HEK293 (cell line): ENCODE measurements at regions not wholly inside any gene's neighbourhood (a gene's known extent, or its start where the extent isn't known, plus 50 kb on each side); places are given as distances from the start of the nearest gene placed in this dataset.

Experiments used
- CTCF ChIA-PET: fragments of 350-600 bp; formaldehyde crosslinking; extraction: SDS; loops from one replicate; lab custom pipeline; 2021; ENCODE audit warnings: antibody characterized with exemption; lab: Yijun Ruan, JAX
- POLR2A ChIA-PET: fragments of 300-600 bp; formaldehyde crosslinking; extraction: SDS; loops from one replicate; lab custom pipeline; 2020; ENCODE audit warnings: antibody characterized with exemption, inconsistent platforms; lab: Yijun Ruan, JAX
- H3K27ac ChIP-seq: fragments of 200-500 bp; sonication (Bioruptor generic); 2 replicates; pipeline ENCODE4 v1.5.1; 2014; ENCODE audit warnings: low read depth, low read length, control low read depth, inconsistent platforms; ENCODE audit errors: extremely low read depth
- H3K36me3 ChIP-seq, 2 experiments: fragments of 200-500 bp in 1 of 2; sonication (Bioruptor generic) in 1 of 2; 1 replicate in 1 of 2; 2 replicates in 1 of 2; pipeline ENCODE4 v1.5.1; 2014 to 2017; ENCODE audit warnings: inconsistent platforms in 2 of 2, low read length in 2 of 2; ENCODE audit not compliant: control insufficient read depth in 2 of 2, insufficient read depth in 1 of 2
- H3K4me1 ChIP-seq: fragments of 200-500 bp; sonication (Bioruptor generic); 2 replicates; pipeline ENCODE4 v1.5.1; 2014; ENCODE audit warnings: mild to moderate bottlenecking, low read length, inconsistent platforms; ENCODE audit not compliant: control insufficient read depth, insufficient read depth
- H3K4me3 ChIP-seq: 2 replicates; pipeline ENCODE4 v1.5.1; 2011; ENCODE audit warnings: low read depth, mild to moderate bottlenecking, control low read depth, low read length, moderate library complexity
- H3K9me3 ChIP-seq: fragments of 200-500 bp; sonication (Bioruptor generic); 2 replicates; pipeline ENCODE4 v1.5.1; 2014; ENCODE audit warnings: low read depth, low read length, inconsistent platforms; ENCODE audit not compliant: control insufficient read depth, insufficient read depth
- BCL11B ChIP-seq: fragments of 450-650 bp; formaldehyde crosslinking; IDR thresholded peaks from 2 replicates; pipeline ENCODE4 v1.5.1; 2016; ENCODE audit warnings: low read depth, missing biosample characterization, missing genetic modification characterization
- CTCF ChIP-seq: fragments of 450-650 bp; formaldehyde crosslinking; IDR thresholded peaks from 2 replicates; pipeline ENCODE4 v1.5.1; 2016; ENCODE audit warnings: missing biosample characterization, missing genetic modification characterization
- GLI2 ChIP-seq: fragments of 450-650 bp; formaldehyde crosslinking; IDR thresholded peaks from 2 replicates; pipeline ENCODE4; 2017; ENCODE audit warnings: missing biosample characterization, missing genetic modification characterization, low read depth, borderline replicate concordance
- GLI4 ChIP-seq: fragments of 450-650 bp; formaldehyde crosslinking; IDR thresholded peaks from 2 replicates; pipeline ENCODE4 v1.5.1; 2016; ENCODE audit warnings: missing biosample characterization, missing genetic modification characterization
- HOXD13 ChIP-seq: sonication (generic); formaldehyde crosslinking; IDR thresholded peaks from 2 replicates; pipeline ENCODE4 v1.8.0; 2022; ENCODE audit warnings: missing genetic modification reagents, borderline replicate concordance
- OVOL3 ChIP-seq: fragments of 450-650 bp; formaldehyde crosslinking; IDR thresholded peaks from 2 replicates; pipeline ENCODE4 v1.5.1; 2016; ENCODE audit warnings: missing biosample characterization, missing genetic modification characterization
- YY1 ChIP-seq: fragments of 450-650 bp; formaldehyde crosslinking; IDR thresholded peaks from 2 replicates; pipeline ENCODE4 v1.5.1; 2018; ENCODE audit warnings: missing biosample characterization, missing genetic modification characterization
- ZBTB8A ChIP-seq: fragments of 450-650 bp; formaldehyde crosslinking; IDR thresholded peaks from 2 replicates; pipeline ENCODE4 v1.5.1; 2016; ENCODE audit warnings: missing biosample characterization, missing genetic modification characterization
- ZFP37 ChIP-seq: fragments of 450-650 bp; formaldehyde crosslinking; IDR thresholded peaks from 2 replicates; pipeline ENCODE4 v1.5.1; 2016; ENCODE audit warnings: missing biosample characterization, missing genetic modification characterization
- ZNF140 ChIP-seq: fragments of 450-650 bp; formaldehyde crosslinking; IDR thresholded peaks from 2 replicates; pipeline ENCODE4 v1.5.1; 2016; ENCODE audit warnings: missing biosample characterization, missing genetic modification characterization
- ZNF335 ChIP-seq: fragments of 450-650 bp; formaldehyde crosslinking; conservative IDR thresholded peaks from 2 replicates; pipeline ENCODE4 v1.5.1; 2016; ENCODE audit warnings: missing biosample characterization, missing genetic modification characterization
- ZNF37A ChIP-seq: fragments of 450-650 bp; IDR thresholded peaks from 2 replicates; pipeline ENCODE4 v1.5.1; 2018; ENCODE audit warnings: missing biosample characterization, missing genetic modification characterization
- ZNF391 ChIP-seq: fragments of 450-650 bp; formaldehyde crosslinking; IDR thresholded peaks from 2 replicates; pipeline ENCODE4 v1.5.1; 2016; ENCODE audit warnings: low read depth, missing biosample characterization, missing genetic modification characterization, borderline replicate concordance
- ZNF394 ChIP-seq: fragments of 450-650 bp; formaldehyde crosslinking; IDR thresholded peaks from 2 replicates; pipeline ENCODE4 v1.5.1; 2016; ENCODE audit warnings: missing biosample characterization, missing genetic modification characterization, mild to moderate bottlenecking, moderate library complexity, borderline replicate concordance
- ZNF561 ChIP-seq: fragments of 450-650 bp; IDR thresholded peaks from 2 replicates; pipeline ENCODE4 v1.5.1; 2018; ENCODE audit warnings: missing biosample characterization, missing genetic modification characterization, borderline replicate concordance
- ZNF571 ChIP-seq: fragments of 450-650 bp; formaldehyde crosslinking; IDR thresholded peaks from 2 replicates; pipeline ENCODE4 v1.5.0; 2017; ENCODE audit warnings: missing biosample characterization, missing genetic modification characterization
- ZNF610 ChIP-seq: fragments of 450-650 bp; formaldehyde crosslinking; IDR thresholded peaks from 2 replicates; pipeline ENCODE4 v1.5.1; 2016; ENCODE audit warnings: missing biosample characterization, missing genetic modification characterization, borderline replicate concordance
- ZNF624 ChIP-seq: fragments of 450-650 bp; formaldehyde crosslinking; IDR thresholded peaks from 2 replicates; pipeline ENCODE4 v1.5.1; 2017; ENCODE audit warnings: missing biosample characterization, missing genetic modification characterization
- ZNF747 ChIP-seq: fragments of 450-650 bp; formaldehyde crosslinking; IDR thresholded peaks from 2 replicates; pipeline ENCODE4 v1.5.1; 2016; ENCODE audit warnings: missing biosample characterization, missing genetic modification characterization
- ZNF830 ChIP-seq: fragments of 450-650 bp; IDR thresholded peaks from 2 replicates; pipeline ENCODE4 v1.5.0; 2018; ENCODE audit warnings: missing biosample characterization, missing genetic modification characterization, low read depth, mild to moderate bottlenecking, moderate library complexity
- ZSCAN23 ChIP-seq: fragments of 450-650 bp; formaldehyde crosslinking; IDR thresholded peaks from 2 replicates; pipeline ENCODE4 v1.5.1; 2016; ENCODE audit warnings: missing biosample characterization, missing genetic modification characterization
- ZSCAN30 ChIP-seq: fragments of 450-650 bp; IDR thresholded peaks from 2 replicates; pipeline ENCODE4 v1.5.1; 2018; ENCODE audit warnings: missing biosample characterization, mild to moderate bottlenecking, missing genetic modification characterization, moderate library complexity
- TF ChIP-seq, protein P1 (sequence below): fragments of 450-650 bp; formaldehyde crosslinking; conservative IDR thresholded peaks from 2 replicates; pipeline ENCODE4 v1.5.1; 2016; ENCODE audit warnings: low read depth, missing biosample characterization, missing genetic modification characterization
- TF ChIP-seq, protein P2 (sequence below): fragments of 450-650 bp; formaldehyde crosslinking; IDR thresholded peaks from 2 replicates; pipeline ENCODE4 v1.5.1; 2016; ENCODE audit warnings: missing biosample characterization, missing genetic modification characterization
- TF ChIP-seq, protein P3 (sequence below): fragments of 450-650 bp; formaldehyde crosslinking; IDR thresholded peaks from 2 replicates; pipeline ENCODE4 v1.5.1; 2017; ENCODE audit warnings: missing biosample characterization, missing genetic modification characterization

GRCh38 chr7:119254742-119255141 lies 1018.2 kb upstream of the KCND2 start:
- H3K9me3 ChIP-seq: no peaks in the 10 kb centered on the region
- ChIA-PET CTCF (no interaction called here), POLR2A (no interaction called here)

DNA sequence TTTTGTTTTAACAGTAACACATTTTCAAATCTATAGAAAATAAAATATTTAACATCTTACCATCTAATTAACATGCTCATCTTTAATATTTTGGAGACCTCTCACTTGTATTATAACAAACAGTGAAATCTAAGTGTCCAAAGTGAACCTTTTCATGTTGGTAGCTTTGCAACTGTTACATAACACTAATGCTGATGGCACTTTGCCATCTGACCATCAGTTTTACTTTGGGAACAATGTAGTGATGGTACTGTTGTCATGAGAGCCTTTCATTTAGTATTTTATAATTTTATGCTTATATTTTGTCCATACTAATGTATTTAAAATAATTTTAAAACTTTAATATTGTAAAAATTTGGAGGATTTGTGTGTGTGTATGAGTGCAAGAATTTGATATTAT lies 1017.0 kb upstream of the KCND2 start:
- H3K4me3 ChIP-seq: no peak overlapping the region
- TF ChIP-seq ZNF624 (no peak), ZNF391 (tag by site-specific recombination) (no peak), OVOL3 (tag by site-specific recombination) (no peak), GLI2 (no peak), ZNF335 (tag by site-specific recombination) (no peak), BCL11B (tag by site-specific recombination) (no peak), HOXD13 (CRISPR knock-in tag) (no peak), YY1 (tag by site-specific recombination) (no peak), ZNF561 (tag by site-specific recombination) (no peak), ZNF140 (tag by site-specific recombination) (no peak), ZNF37A (tag by site-specific recombination) (no peak), ZNF571 (tag by site-specific recombination) (no peak), ZFP37 (tag by site-specific recombination) (no peak), ZNF394 (tag by site-specific recombination) (no peak), ZSCAN23 (tag by site-specific recombination) (no peak), ZSCAN30 (no peak), GLI4 (no peak)
- TF ChIP-seq, protein P1, sequence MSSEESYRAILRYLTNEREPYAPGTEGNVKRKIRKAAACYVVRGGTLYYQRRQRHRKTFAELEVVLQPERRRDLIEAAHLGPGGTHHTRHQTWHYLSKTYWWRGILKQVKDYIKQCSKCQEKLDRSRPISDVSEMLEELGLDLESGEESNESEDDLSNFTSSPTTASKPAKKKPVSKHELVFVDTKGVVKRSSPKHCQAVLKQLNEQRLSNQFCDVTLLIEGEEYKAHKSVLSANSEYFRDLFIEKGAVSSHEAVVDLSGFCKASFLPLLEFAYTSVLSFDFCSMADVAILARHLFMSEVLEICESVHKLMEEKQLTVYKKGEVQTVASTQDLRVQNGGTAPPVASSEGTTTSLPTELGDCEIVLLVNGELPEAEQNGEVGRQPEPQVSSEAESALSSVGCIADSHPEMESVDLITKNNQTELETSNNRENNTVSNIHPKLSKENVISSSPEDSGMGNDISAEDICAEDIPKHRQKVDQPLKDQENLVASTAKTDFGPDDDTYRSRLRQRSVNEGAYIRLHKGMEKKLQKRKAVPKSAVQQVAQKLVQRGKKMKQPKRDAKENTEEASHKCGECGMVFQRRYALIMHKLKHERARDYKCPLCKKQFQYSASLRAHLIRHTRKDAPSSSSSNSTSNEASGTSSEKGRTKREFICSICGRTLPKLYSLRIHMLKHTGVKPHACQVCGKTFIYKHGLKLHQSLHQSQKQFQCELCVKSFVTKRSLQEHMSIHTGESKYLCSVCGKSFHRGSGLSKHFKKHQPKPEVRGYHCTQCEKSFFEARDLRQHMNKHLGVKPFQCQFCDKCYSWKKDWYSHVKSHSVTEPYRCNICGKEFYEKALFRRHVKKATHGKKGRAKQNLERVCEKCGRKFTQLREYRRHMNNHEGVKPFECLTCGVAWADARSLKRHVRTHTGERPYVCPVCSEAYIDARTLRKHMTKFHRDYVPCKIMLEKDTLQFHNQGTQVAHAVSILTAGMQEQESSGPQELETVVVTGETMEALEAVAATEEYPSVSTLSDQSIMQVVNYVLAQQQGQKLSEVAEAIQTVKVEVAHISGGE (tag by site-specific recombination): no peak
- TF ChIP-seq, protein P2, sequence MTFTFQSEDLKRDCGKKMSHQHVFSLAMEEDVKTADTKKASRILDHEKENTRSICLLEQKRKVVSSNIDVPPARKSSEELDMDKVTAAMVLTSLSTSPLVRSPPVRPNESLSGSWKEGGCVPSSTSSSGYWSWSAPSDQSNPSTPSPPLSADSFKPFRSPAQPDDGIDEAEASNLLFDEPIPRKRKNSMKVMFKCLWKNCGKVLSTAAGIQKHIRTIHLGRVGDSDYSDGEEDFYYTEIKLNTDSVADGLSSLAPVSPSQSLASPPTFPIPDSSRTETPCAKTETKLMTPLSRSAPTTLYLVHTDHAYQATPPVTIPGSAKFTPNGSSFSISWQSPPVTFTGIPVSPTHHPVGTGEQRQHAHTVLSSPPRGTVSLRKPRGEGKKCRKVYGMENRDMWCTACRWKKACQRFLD: no peak
- TF ChIP-seq, protein P3, sequence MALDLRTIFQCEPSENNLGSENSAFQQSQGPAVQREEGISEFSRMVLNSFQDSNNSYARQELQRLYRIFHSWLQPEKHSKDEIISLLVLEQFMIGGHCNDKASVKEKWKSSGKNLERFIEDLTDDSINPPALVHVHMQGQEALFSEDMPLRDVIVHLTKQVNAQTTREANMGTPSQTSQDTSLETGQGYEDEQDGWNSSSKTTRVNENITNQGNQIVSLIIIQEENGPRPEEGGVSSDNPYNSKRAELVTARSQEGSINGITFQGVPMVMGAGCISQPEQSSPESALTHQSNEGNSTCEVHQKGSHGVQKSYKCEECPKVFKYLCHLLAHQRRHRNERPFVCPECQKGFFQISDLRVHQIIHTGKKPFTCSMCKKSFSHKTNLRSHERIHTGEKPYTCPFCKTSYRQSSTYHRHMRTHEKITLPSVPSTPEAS (tag by site-specific recombination): no peak
- no peaks in the 10 kb centered on the region for H3K9me3 ChIP-seq
- H3K27ac ChIP-seq: no peak overlapping the region
- CTCF ChIA-PET: interaction anchor here (0.7 kb wide), 1 partner anchor 13 kb away, joined by 3 read pairs; no protein-coding TSS in a partner anchor
- no peaks in the 10 kb centered on the region for H3K4me1 ChIP-seq
- POLR2A ChIA-PET: no interaction called here
- no peaks in the 10 kb centered on the region for H3K36me3 ChIP-seq

More at GRCh38 chr7:119254742-119255141, 1018.2 kb upstream of the KCND2 start:
- TF ChIP-seq ZNF830: no peak
- no peak for TF ChIP-seq CTCF (tag by site-specific recombination)
- TF ChIP-seq ZBTB8A: no peak
- TF ChIP-seq ZNF747: no peak
- TF ChIP-seq ZNF610: no peak
- H3K4me1 ChIP-seq: no peaks in the 10 kb centered on the region
- no peaks in the 10 kb centered on the region for H3K36me3 ChIP-seq
- H3K4me3 ChIP-seq: no peak overlapping the region
- H3K27ac ChIP-seq: no peak overlapping the region
